Peyer's patch (tissue), 4 donors: ENCODE measurements at regions not wholly inside any gene's neighbourhood (a gene's known extent, or its start where the extent isn't known, plus 50 kb on each side); places are given as distances from the start of the nearest gene placed in this dataset.

Experiments used
- DNase-seq, 3 donors: peaks; one replicate each; pipeline ENCODE4 v3.0.0-alpha.2; 2017 to 2019
- H3K27ac ChIP-seq, 4 donors: fragments of 200-600 bp; sonication (generic); one replicate each; pipeline ENCODE4 v1.5.1; 2016 to 2019
- H3K27me3 ChIP-seq, 2 donors: fragments of 200-600 bp; sonication (generic); one replicate each; pipeline ENCODE4 v1.5.1; 2019
- H3K36me3 ChIP-seq, 3 donors: fragments of 200-600 bp; sonication (generic); one replicate each; pipeline ENCODE4 v1.5.1; 2016 to 2019
- H3K4me1 ChIP-seq, 4 donors: fragments of 200-600 bp; sonication (generic); one replicate each; pipeline ENCODE4 v1.5.1; 2016 to 2019
- H3K4me3 ChIP-seq, 4 donors: fragments of 200-600 bp; sonication (generic); 1 replicate in 3 of 4; 2 replicates in 1 of 4; pipeline ENCODE4 v1.5.1; 2016 to 2019; ENCODE audit warnings: mild to moderate bottlenecking in 1 of 4
- H3K9me3 ChIP-seq, 4 donors: fragments of 200-600 bp; sonication (generic); one replicate each; pipeline ENCODE4 v1.5.1; 2016 to 2019; ENCODE audit warnings: mild to moderate bottlenecking in 1 of 4
- CTCF ChIP-seq, 6 experiments: fragments of 450-650 bp in 4 of 6; fragments of 200-600 bp in 2 of 6; sonication (generic) in 1 of 6; IDR thresholded peaks; one replicate each; pipeline ENCODE4 v1.5.1; 2017 to 2019; ENCODE audit warnings: antibody characterized with exemption in 6 of 6, mild to moderate bottlenecking in 3 of 6, moderate library complexity in 1 of 6
- POLR2A ChIP-seq, 2 donors: fragments of 450-650 bp; IDR thresholded peaks; one replicate each; pipeline ENCODE4 v1.5.1; 2017; ENCODE audit warnings: antibody characterized with exemption in 2 of 2, mild to moderate bottlenecking in 2 of 2, moderate library complexity in 2 of 2

- no peak for DNase-seq
- TF ChIP-seq POLR2A (IDR thresholded peaks at IDR 0.05) (no peak), CTCF (IDR thresholded peaks at IDR 0.05) (no peak)
- no peak overlapping the region for H3K27ac ChIP-seq
- no peaks in the 10 kb centered on the region for H3K9me3 ChIP-seq
- no peaks in the 10 kb centered on the region for H3K36me3 ChIP-seq
- no peak overlapping the region for H3K4me3 ChIP-seq
- H3K27me3 ChIP-seq: no peaks in the 10 kb centered on the region
- no peaks in the 10 kb centered on the region for H3K4me1 ChIP-seq
Observed at GRCh38 chr13:82116422-82116989, 1765.8 kb downstream of the SLITRK1 start.

GRCh38 chr13:82115391-82115790, 1766.9 kb downstream of the SLITRK1 start:
- H3K36me3 ChIP-seq: no peaks in the 10 kb centered on the region
- no peak overlapping the region for H3K27ac ChIP-seq
- H3K27me3 ChIP-seq: no peaks in the 10 kb centered on the region
- H3K9me3 ChIP-seq: no peaks in the 10 kb centered on the region
- DNase-seq: no peak
- H3K4me1 ChIP-seq: no peaks in the 10 kb centered on the region
- H3K4me3 ChIP-seq: no peak overlapping the region
- no peak for TF ChIP-seq CTCF (IDR thresholded peaks at IDR 0.05)
- TF ChIP-seq POLR2A (IDR thresholded peaks at IDR 0.05): no peak

GRCh38 chr13:82096256-82096655, 1755.3 kb upstream of the SPRY2 start:
- Histone ChIP-seq H3K9me3 (no peaks in the 10 kb centered on the region), H3K4me1 (no peaks in the 10 kb centered on the region), H3K36me3 (no peaks in the 10 kb centered on the region), H3K4me3 (no peak overlapping the region), H3K27me3 (no peaks in the 10 kb centered on the region), H3K27ac (no peak overlapping the region)
- TF ChIP-seq CTCF (IDR thresholded peaks at IDR 0.05) (no peak), POLR2A (IDR thresholded peaks at IDR 0.05) (no peak)
- no peak for DNase-seq

GRCh38 chr13:82092312-82092711, 1751.4 kb upstream of the SPRY2 start:
- H3K9me3 ChIP-seq: no peaks in the 10 kb centered on the region
- no peak for DNase-seq
- H3K4me3 ChIP-seq: no peak overlapping the region
- H3K27me3 ChIP-seq: no peaks in the 10 kb centered on the region
- H3K36me3 ChIP-seq: no peaks in the 10 kb centered on the region
- no peak overlapping the region for H3K27ac ChIP-seq
- no peaks in the 10 kb centered on the region for H3K4me1 ChIP-seq
- TF ChIP-seq POLR2A (IDR thresholded peaks at IDR 0.05) (no peak), CTCF (IDR thresholded peaks at IDR 0.05) (no peak)

GRCh38 chr13:82088781-82089180, 1747.9 kb upstream of the SPRY2 start:
- Histone ChIP-seq H3K4me3 (no peak overlapping the region), H3K27ac (no peak overlapping the region), H3K36me3 (no peaks in the 10 kb centered on the region), H3K27me3 (no peaks in the 10 kb centered on the region), H3K9me3 (no peaks in the 10 kb centered on the region), H3K4me1 (no peaks in the 10 kb centered on the region)
- DNase-seq: no peak
- TF ChIP-seq CTCF (IDR thresholded peaks at IDR 0.05): no peak
- no peak for TF ChIP-seq POLR2A (IDR thresholded peaks at IDR 0.05)

GRCh38 chr13:82076496-82076895, 1735.6 kb upstream of the SPRY2 start:
- Histone ChIP-seq H3K4me1 (no peaks in the 10 kb centered on the region), H3K27me3 (no peaks in the 10 kb centered on the region), H3K4me3 (no peak overlapping the region), H3K36me3 (no peaks in the 10 kb centered on the region), H3K9me3 (peaks cover 0 to 4% (median 0%) of the 10 kb centered on the region in 4 donors), H3K27ac (no peak overlapping the region)
- no peak for TF ChIP-seq CTCF (IDR thresholded peaks at IDR 0.05)
- no peak for TF ChIP-seq POLR2A (IDR thresholded peaks at IDR 0.05)
- no peak for DNase-seq
